Heart right ventricle (tissue), 16 donors: ENCODE measurements at regions not wholly inside any gene's neighbourhood (a gene's known extent, or its start where the extent isn't known, plus 50 kb on each side); places are given as distances from the start of the nearest gene placed in this dataset.

Experiments
- ATAC-seq, 8 donors: fragments of 200-7000 bp; cut with Tn5 transposase; one replicate each; pipeline ENCODE4 v1.9.1; 2020; ENCODE audit warnings: mild to moderate bottlenecking in 8 of 8, moderate library complexity in 8 of 8, moderate number of reproducible peaks in 1 of 8
- DNase-seq, 2 donors: peaks; one replicate each; pipeline ENCODE4 v3.0.0-alpha.2; 2020
- H3K27ac ChIP-seq, 10 donors: fragments of 200-600 bp; sonication (generic) in 2 of 10; one replicate each; pipeline versions ENCODE4 v1.5.0 to v1.8.0; 2020 to 2022; ENCODE audit warnings: mild to moderate bottlenecking in 3 of 10
- H3K27me3 ChIP-seq, 7 donors: fragments of 200-600 bp; one replicate each; pipeline ENCODE4 v1.8.0; 2021 to 2022; ENCODE audit warnings: mild to moderate bottlenecking in 2 of 7
- H3K36me3 ChIP-seq, 9 donors: fragments of 200-600 bp; sonication (generic) in 1 of 9; one replicate each; pipeline versions ENCODE4 v1.5.0 to v1.8.0; 2020 to 2022; ENCODE audit warnings: mild to moderate bottlenecking in 2 of 9
- H3K4me1 ChIP-seq, 9 donors: fragments of 200-600 bp; sonication (generic) in 1 of 9; one replicate each; pipeline versions ENCODE4 v1.5.0 to v1.8.0; 2020 to 2022; ENCODE audit warnings: mild to moderate bottlenecking in 4 of 9
- H3K4me3 ChIP-seq, 10 donors: fragments of 200-600 bp; sonication (generic) in 2 of 10; one replicate each; pipeline versions ENCODE4 v1.5.0 to v1.8.0; 2020 to 2022; ENCODE audit warnings: mild to moderate bottlenecking in 7 of 10, moderate library complexity in 2 of 10
- H3K9me3 ChIP-seq, 11 donors: fragments of 200-600 bp in 10 of 11; sonication (generic) in 2 of 11; one replicate each; pipeline versions ENCODE4 v1.5.0 to v1.8.0; 2013 to 2022; ENCODE audit warnings: mild to moderate bottlenecking in 2 of 11, control low read depth in 1 of 11, moderate library complexity in 1 of 11
- CTCF ChIP-seq, 9 donors: fragments of 200-600 bp; sonication (generic) in 2 of 9; IDR thresholded peaks; one replicate each; pipeline versions ENCODE4 v1.5.0 to v1.8.0; 2021 to 2022; ENCODE audit warnings: antibody characterized with exemption in 9 of 9, mild to moderate bottlenecking in 5 of 9, moderate library complexity in 1 of 9
- WGBS, 2 donors: extraction: QIAGEN DNeasy Blood & Tissue Kit; methylation state at CpG; one replicate each; pipeline ENCODE4 v1.1.7; 2013; ENCODE audit warnings: inconsistent platforms in 1 of 2; 5-methylcytosine and 5-hydroxymethylcytosine counted together
- intact Hi-C, 10 donors: fragments of 100-400 bp; cut with DNase I; formaldehyde crosslinking; loops; one replicate each; pipeline versions ENCODE4 v1.11.1 to v1.14.2; 2022
- donor health status: Arrhythmogenic right ventricular cardiomyopathy.
- donor health status: ischemic (EF 13 %, LVEDD 7.1; RV severe dilation, severe dysfunction).
- donor health status: healthy with polysubstance abuse.
- donor health status: DM: no; HTN: yes; CAD: no.
- donor health status: DM: no; HTN: no; CAD: no.
- donor health status: ischemic (EF 25% LVEDD 6.9; RV normal size, moderate dysfunction).
- donor health status: ischemic (EF 25% LVEDD 5.7; RV mildly dilated, moderate dysfunction).
- donor health status: healthy.
- donor health status: DM: yes; HTN: yes; CAD: no.
- donor health status: Ischemic cardiomyopathy.
- donor health status: ischemic (EF 35%, LVEDD 5.7; RV mildly dilated, moderate dysfunction).
- donor health status: nonischemic (EF 11% LVEDD 7.7; RV severe dilation, severe dysfunction).
- donor health status: DM: yes; HTN: yes; CAD: no.
- donor health status: PGD.
- donor health status: ischemic (EF 29% LVEDD 5.4; RV normal size, mild dysfunction).
- donor health status: nonischemic (EF 23%, LVEDD 6.1; RV moderate dilation, normal function).

GRCh38 chr6:106832766-106833510, 141.6 kb downstream of the CD24 start:
- intact Hi-C loops = no loop called here
- Histone ChIP-seq H3K27me3 (no peaks in the 10 kb centered on the region), H3K9me3 (peaks cover 0 to 11% (median 0%) of the 10 kb centered on the region in 11 donors), H3K4me3 (no peak overlapping the region), H3K4me1 (no peaks in the 10 kb centered on the region), H3K27ac (no peak overlapping the region), H3K36me3 (no peaks in the 10 kb centered on the region)
- no peak for TF ChIP-seq CTCF (IDR thresholded peaks at IDR 0.05)
- 72 to 73% methylated on average over 6 of the region's 6 CpGs for WGBS, 2 donors
- DNase-seq (no peak), ATAC-seq (no peak)

GRCh38 chr6:106830930-106831329, 143.6 kb downstream of the CD24 start:
- Histone ChIP-seq H3K9me3 (peaks cover 0 to 12% (median 0%) of the 10 kb centered on the region in 11 donors), H3K4me1 (no peaks in the 10 kb centered on the region), H3K36me3 (no peaks in the 10 kb centered on the region), H3K27ac (no peak overlapping the region), H3K4me3 (no peak overlapping the region), H3K27me3 (no peaks in the 10 kb centered on the region)
- intact Hi-C loops = no loop called here
- 77 to 81% methylated on average over 2 of the region's 2 CpGs for WGBS, 2 donors
- no peak for TF ChIP-seq CTCF (IDR thresholded peaks at IDR 0.05)
- DNase-seq (no peak), ATAC-seq (no peak)

- Histone ChIP-seq H3K4me1 (no peaks in the 10 kb centered on the region), H3K27ac (no peak overlapping the region), H3K36me3 (no peaks in the 10 kb centered on the region), H3K9me3 (peaks cover 0 to 8% (median 0%) of the 10 kb centered on the region in 11 donors), H3K27me3 (no peaks in the 10 kb centered on the region), H3K4me3 (no peak overlapping the region)
- TF ChIP-seq CTCF (IDR thresholded peaks at IDR 0.05) = no peak
- ATAC-seq = no peak
- no peak for DNase-seq
- intact Hi-C loops = no loop called here
- WGBS, 2 donors = 56 to 74% methylated on average over 4 of the region's 4 CpGs
Measured at GRCh38 chr6:106829451-106829850, 145.1 kb downstream of the CD24 start.

GRCh38 chr6:106827081-106827480, 147.4 kb downstream of the CD24 start:
- DNase-seq = no peak
- intact Hi-C loops = no loop called here
- no peak for ATAC-seq
- no peak for TF ChIP-seq CTCF (IDR thresholded peaks at IDR 0.05)
- Histone ChIP-seq H3K9me3 (peaks cover 0 to 8% (median 0%) of the 10 kb centered on the region in 11 donors), H3K27me3 (peaks cover 0 to 3% (median 0%) of the 10 kb centered on the region in 7 donors), H3K27ac (no peak overlapping the region), H3K4me3 (no peak overlapping the region), H3K36me3 (no peaks in the 10 kb centered on the region), H3K4me1 (no peaks in the 10 kb centered on the region)
- 87 to 91% methylated on average over 3 of the region's 3 CpGs for WGBS, 2 donors
